Mesenchymal stem cell (in vitro differentiated cells and primary cell): ENCODE measurements at regions not wholly inside any gene's neighbourhood (a gene's known extent, or its start where the extent isn't known, plus 50 kb on each side); places are given as distances from the start of the nearest gene placed in this dataset.

ENCODE experiments used
- DNase-seq: peaks from one replicate; pipeline ENCODE4 v3.0.0-alpha.2; 2013
- H2AFZ ChIP-seq: one replicate; pipeline ENCODE4 v1.6.1; 2013; ENCODE audit warnings: low read depth, mild to moderate bottlenecking, control low read depth, inconsistent platforms, low read length, moderate library complexity
- H2AK5ac ChIP-seq: 2 replicates; pipeline ENCODE4 v1.6.1; 2013; ENCODE audit warnings: low read length, moderate library complexity, mild to moderate bottlenecking, inconsistent platforms; ENCODE audit not compliant: severe bottlenecking
- H2BK120ac ChIP-seq: one replicate; pipeline ENCODE4 v1.6.1; 2013; ENCODE audit warnings: low read depth, mild to moderate bottlenecking, inconsistent platforms, low read length, moderate library complexity
- H2BK12ac ChIP-seq, 2 experiments: one replicate each; pipeline ENCODE4 v1.6.1; 2013; ENCODE audit warnings: inconsistent platforms in 2 of 2, low read length in 2 of 2, mild to moderate bottlenecking in 2 of 2, moderate library complexity in 2 of 2, control low read depth in 1 of 2
- H2BK15ac ChIP-seq: one replicate; pipeline ENCODE4 v1.6.1; 2013; ENCODE audit warnings: mild to moderate bottlenecking, low read depth, inconsistent platforms; ENCODE audit not compliant: poor library complexity, severe bottlenecking
- H2BK5ac ChIP-seq: 2 replicates; pipeline ENCODE4 v1.6.1; 2013; ENCODE audit warnings: low read depth, mild to moderate bottlenecking, low read length, control low read depth, inconsistent platforms; ENCODE audit not compliant: poor library complexity, severe bottlenecking
- H3K14ac ChIP-seq, 2 experiments: one replicate each; pipeline ENCODE4 v1.6.1; 2013; ENCODE audit warnings: inconsistent platforms in 2 of 2, low read length in 2 of 2, control low read depth in 1 of 2, mild to moderate bottlenecking in 1 of 2, moderate library complexity in 1 of 2
- H3K18ac ChIP-seq, 2 experiments: one replicate each; pipeline ENCODE4 v1.6.1; 2013; ENCODE audit warnings: inconsistent platforms in 2 of 2, low read length in 2 of 2, control low read depth in 1 of 2, low read depth in 1 of 2, mild to moderate bottlenecking in 1 of 2
- H3K23ac ChIP-seq, 2 experiments: one replicate each; pipeline ENCODE4 v1.6.1; 2013; ENCODE audit warnings: inconsistent platforms in 2 of 2, low read length in 2 of 2, mild to moderate bottlenecking in 2 of 2, moderate library complexity in 2 of 2, control low read depth in 1 of 2
- H3K27ac ChIP-seq: 2 replicates; pipeline ENCODE4 v1.5.1; 2013; ENCODE audit warnings: mild to moderate bottlenecking, moderate library complexity, low read length, control low read depth, inconsistent platforms; ENCODE audit not compliant: poor library complexity, severe bottlenecking
- H3K27me3 ChIP-seq, 2 experiments: 2 replicates each; pipeline versions ENCODE4 v1.6.1 to v1.7.0; 2013; ENCODE audit warnings: low read length in 2 of 2, mild to moderate bottlenecking in 2 of 2, moderate library complexity in 2 of 2, control low read depth in 1 of 2, inconsistent platforms in 1 of 2; ENCODE audit not compliant: control insufficient read depth in 1 of 2, insufficient read depth in 1 of 2
- H3K36me3 ChIP-seq, 2 experiments: 2 replicates each; pipeline versions ENCODE4 v1.6.1 to v1.7.0; 2013; ENCODE audit warnings: low read length in 2 of 2, control low read depth in 1 of 2, inconsistent platforms in 1 of 2, low read depth in 1 of 2, mild to moderate bottlenecking in 1 of 2; ENCODE audit not compliant: insufficient read depth in 2 of 2, control insufficient read depth in 1 of 2
- H3K4ac ChIP-seq, 2 experiments: one replicate each; pipeline ENCODE4 v1.6.1; 2013; ENCODE audit warnings: inconsistent platforms in 2 of 2, low read length in 2 of 2, mild to moderate bottlenecking in 2 of 2, moderate library complexity in 2 of 2, control low read depth in 1 of 2, low read depth in 1 of 2
- H3K4me1 ChIP-seq: 2 replicates; pipeline ENCODE4 v1.6.1; 2013; ENCODE audit warnings: low read depth, low read length, control low read depth; ENCODE audit not compliant: control insufficient read depth, insufficient read depth
- H3K4me2 ChIP-seq: 2 replicates; pipeline ENCODE4 v1.6.1; 2013; ENCODE audit warnings: low read length, mild to moderate bottlenecking, inconsistent platforms; ENCODE audit not compliant: poor library complexity, severe bottlenecking
- H3K4me3 ChIP-seq, 2 experiments: 2 replicates each; pipeline versions ENCODE4 v1.5.1 to v1.7.0; 2013; ENCODE audit warnings: low read length in 2 of 2, mild to moderate bottlenecking in 2 of 2, control low read depth in 1 of 2, low read depth in 1 of 2; ENCODE audit not compliant: insufficient read depth in 1 of 2
- H3K79me1 ChIP-seq: replicated peaks from 2 replicates; pipeline ENCODE4 v1.6.1; 2013; ENCODE audit warnings: mild to moderate bottlenecking, control low read depth, low read length, inconsistent platforms; ENCODE audit not compliant: poor library complexity, severe bottlenecking
- H3K9ac ChIP-seq: 2 replicates; pipeline ENCODE4 v1.7.0; 2013; ENCODE audit warnings: mild to moderate bottlenecking, low read length, moderate library complexity
- H3K9me3 ChIP-seq: 2 replicates; pipeline ENCODE4 v1.7.0; 2013; ENCODE audit warnings: mild to moderate bottlenecking, low read length; ENCODE audit not compliant: control insufficient read depth
- H4K8ac ChIP-seq: one replicate; pipeline ENCODE4 v1.6.1; 2013; ENCODE audit warnings: inconsistent platforms, mild to moderate bottlenecking, low read length, moderate library complexity
- H4K91ac ChIP-seq: one replicate; pipeline ENCODE4 v1.6.1; 2013; ENCODE audit warnings: mild to moderate bottlenecking, low read length, inconsistent platforms
- WGBS: methylation state at CpG from one replicate; pipeline ENCODE4 v1.1.7; 2013; ENCODE audit warnings: mixed read lengths; 5-methylcytosine and 5-hydroxymethylcytosine counted together

GRCh38 chr4:13209600-13209999 is 274.5 kb downstream of the RAB28 start:
- H3K9me3 ChIP-seq = no peaks in the 10 kb centered on the region
- WGBS = 94% methylated on average over 4 of the region's 4 CpGs
- DNase-seq = no peak
- no peak overlapping the region for H2BK12ac ChIP-seq
- H3K14ac ChIP-seq = no peak overlapping the region
- no peak overlapping the region for H2BK5ac ChIP-seq
- H2AK5ac ChIP-seq = no peak overlapping the region
- no peak overlapping the region for H2BK120ac ChIP-seq
- H3K79me1 ChIP-seq = no peaks in the 10 kb centered on the region
- H2BK15ac ChIP-seq = no peak overlapping the region
- H3K36me3 ChIP-seq = no peaks in the 10 kb centered on the region
- H3K9ac ChIP-seq = no peak overlapping the region
- no peak overlapping the region for H4K8ac ChIP-seq
- no peak overlapping the region for H3K4me3 ChIP-seq
- no peak overlapping the region for H3K4me2 ChIP-seq
- H3K4ac ChIP-seq = no peak overlapping the region
- H3K23ac ChIP-seq = no peak overlapping the region
- no peak overlapping the region for H3K18ac ChIP-seq
- no peaks in the 10 kb centered on the region for H3K4me1 ChIP-seq
- H3K27me3 ChIP-seq = no peaks in the 10 kb centered on the region
- no peak overlapping the region for H4K91ac ChIP-seq
- no peak overlapping the region for H2AFZ ChIP-seq
- H3K27ac ChIP-seq = no peak overlapping the region

- Histone ChIP-seq H3K9ac (no peak overlapping the region), H3K27ac (no peak overlapping the region), H3K14ac (no peak overlapping the region), H4K91ac (no peak overlapping the region), H2AFZ (no peak overlapping the region), H3K23ac (no peak overlapping the region), H3K18ac (no peak overlapping the region), H4K8ac (no peak overlapping the region), H3K9me3 (no peaks in the 10 kb centered on the region), H3K4me3 (no peak overlapping the region), H3K4ac (no peak overlapping the region), H2BK15ac (no peak overlapping the region), H3K4me2 (no peak overlapping the region), H3K27me3 (no peaks in the 10 kb centered on the region), H2BK12ac (no peak overlapping the region), H2AK5ac (no peak overlapping the region), H3K4me1 (no peaks in the 10 kb centered on the region), H2BK120ac (no peak overlapping the region), H3K79me1 (no peaks in the 10 kb centered on the region), H2BK5ac (no peak overlapping the region), H3K36me3 (no peaks in the 10 kb centered on the region)
- DNase-seq = no peak
- 95% methylated on average over 2 of the region's 3 CpGs for WGBS
Observed at GRCh38 chr4:13208558-13209193, 275.5 kb downstream of the RAB28 start.

GRCh38 chr4:13207226-13207625 is 276.9 kb downstream of the RAB28 start:
- 60% methylated on average over 1 of the region's 1 CpG for WGBS
- no peak overlapping the region for H3K18ac ChIP-seq
- no peak overlapping the region for H2AK5ac ChIP-seq
- H3K36me3 ChIP-seq = no peaks in the 10 kb centered on the region
- H3K9me3 ChIP-seq = no peaks in the 10 kb centered on the region
- H4K91ac ChIP-seq = no peak overlapping the region
- H3K27ac ChIP-seq = no peak overlapping the region
- no peak overlapping the region for H3K14ac ChIP-seq
- no peak overlapping the region for H3K23ac ChIP-seq
- peak; percentile 12 for DNase-seq
- no peak overlapping the region for H2BK120ac ChIP-seq
- no peaks in the 10 kb centered on the region for H3K27me3 ChIP-seq
- H2AFZ ChIP-seq = no peak overlapping the region
- H2BK5ac ChIP-seq = no peak overlapping the region
- no peak overlapping the region for H3K4me3 ChIP-seq
- H3K79me1 ChIP-seq = no peaks in the 10 kb centered on the region
- no peak overlapping the region for H3K4me2 ChIP-seq
- H2BK12ac ChIP-seq = no peak overlapping the region
- H3K9ac ChIP-seq = no peak overlapping the region
- no peaks in the 10 kb centered on the region for H3K4me1 ChIP-seq
- no peak overlapping the region for H4K8ac ChIP-seq
- no peak overlapping the region for H3K4ac ChIP-seq
- H2BK15ac ChIP-seq = no peak overlapping the region

- WGBS = 100% methylated on average over 1 of the region's 1 CpG
Observed at GRCh38 chr4:13203101-13203500, 281.0 kb downstream of the RAB28 start.

More at GRCh38 chr4:13203101-13203500, 281.0 kb downstream of the RAB28 start:
- no peak overlapping the region for H2BK15ac ChIP-seq
- no peaks in the 10 kb centered on the region for H3K36me3 ChIP-seq
- H3K9me3 ChIP-seq = no peaks in the 10 kb centered on the region
- no peak overlapping the region for H3K4ac ChIP-seq
- H3K27ac ChIP-seq = no peak overlapping the region
- DNase-seq = no peak
- no peaks in the 10 kb centered on the region for H3K27me3 ChIP-seq
- H4K8ac ChIP-seq = no peak overlapping the region
- H2BK5ac ChIP-seq = no peak overlapping the region
- H3K23ac ChIP-seq = no peak overlapping the region
- H2AK5ac ChIP-seq = no peak overlapping the region
- no peak overlapping the region for H2AFZ ChIP-seq
- no peak overlapping the region for H2BK120ac ChIP-seq
- no peak overlapping the region for H4K91ac ChIP-seq
- H3K4me2 ChIP-seq = no peak overlapping the region
- no peak overlapping the region for H3K4me3 ChIP-seq
- no peak overlapping the region for H3K18ac ChIP-seq
- no peak overlapping the region for H3K9ac ChIP-seq
- H2BK12ac ChIP-seq = no peak overlapping the region
- no peak overlapping the region for H3K14ac ChIP-seq
- H3K79me1 ChIP-seq = no peaks in the 10 kb centered on the region
- no peaks in the 10 kb centered on the region for H3K4me1 ChIP-seq
